Inflammatory macrophage treated with lipopolysaccharide for 1 hour (primary cell): ENCODE measurements at regions not wholly inside any gene's neighbourhood (a gene's known extent, or its start where the extent isn't known, plus 50 kb on each side); places are given as distances from the start of the nearest gene placed in this dataset.
"Not testable (repeated sequence)": the region's sequence is repeated elsewhere in the genome, so short reads cannot be mapped to it uniquely, and the experiment has no call there.

ENCODE experiments used
- DNase-seq, 2 donors: peaks; one replicate each; pipeline ENCODE4 v3.0.0-alpha.2; 2020 to 2022

DNA sequence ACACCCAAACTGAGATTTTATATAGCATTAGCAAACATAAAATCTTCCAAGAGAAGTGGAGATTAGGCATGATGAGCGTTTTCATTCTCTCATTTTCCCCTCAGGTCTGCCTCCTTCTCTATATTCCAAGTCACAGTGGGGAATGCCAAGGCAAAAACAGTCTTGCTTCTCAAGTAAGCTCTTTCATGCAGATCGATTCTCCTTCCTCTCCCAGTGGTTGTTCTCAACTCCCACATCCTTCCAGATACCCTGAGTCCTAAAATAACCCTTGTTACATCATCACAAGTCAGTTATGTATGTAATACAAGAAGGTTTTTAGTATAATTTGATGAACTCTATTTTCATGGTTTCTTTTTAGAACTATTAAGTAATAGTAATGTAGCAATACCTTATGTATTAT is 150.6 kb downstream of the TXNL1 start:
- DNase-seq = peak; percentile 39 to 61

- no peak for DNase-seq
These were observed 155.0 kb downstream of the TXNL1 start for GRCh38 chr18:56483386-56483785.

GRCh38 chr18:56482813-56483212 is 155.6 kb downstream of the TXNL1 start:
- not testable (repeated sequence) for DNase-seq

GRCh38 chr18:56481751-56482150 is 156.6 kb downstream of the TXNL1 start:
- DNase-seq = no peak

DNA sequence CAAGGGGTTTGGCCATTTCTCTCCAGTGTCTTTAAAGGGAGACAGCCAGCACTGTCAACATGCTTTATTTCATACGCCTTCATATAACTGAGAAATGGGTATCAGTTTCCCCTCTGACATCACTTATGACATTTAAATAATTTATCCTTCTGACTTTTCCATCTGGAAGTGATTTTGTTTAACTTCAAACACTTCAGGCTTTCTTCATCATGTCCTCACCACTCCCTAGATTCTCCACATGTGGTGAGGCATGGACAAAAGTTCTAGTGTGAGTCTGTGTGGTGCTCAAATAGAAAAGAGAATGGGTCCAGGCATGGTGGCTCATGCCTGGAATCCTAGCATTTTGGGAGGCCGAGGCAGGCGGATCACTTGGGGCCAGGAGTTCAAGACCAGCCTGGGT is 158.6 kb downstream of the TXNL1 start:
- no peak for DNase-seq

DNA sequence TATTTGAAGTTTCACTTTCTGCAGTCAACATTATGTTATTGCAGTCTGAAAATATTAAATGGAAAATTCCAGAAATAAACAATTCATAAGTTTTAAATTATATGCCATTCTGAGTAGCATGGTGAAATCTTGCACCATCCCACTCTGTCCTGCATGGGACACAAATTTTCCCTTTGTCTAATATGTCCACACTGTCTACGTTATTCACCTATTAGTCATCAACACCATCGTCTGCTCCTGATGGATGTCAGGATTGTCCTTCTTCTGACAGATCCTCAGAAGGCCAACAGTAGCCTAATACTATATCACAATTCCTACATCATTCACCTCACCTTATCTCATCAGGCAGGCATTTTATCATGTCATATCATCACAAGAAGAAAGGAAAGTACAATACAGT is 163.1 kb downstream of the TXNL1 start:
- DNase-seq = peak in 1 of 2 donors; percentile 42

GRCh38 chr18:56473400-56474024 is 164.9 kb downstream of the TXNL1 start:
- no peak for DNase-seq

DNA sequence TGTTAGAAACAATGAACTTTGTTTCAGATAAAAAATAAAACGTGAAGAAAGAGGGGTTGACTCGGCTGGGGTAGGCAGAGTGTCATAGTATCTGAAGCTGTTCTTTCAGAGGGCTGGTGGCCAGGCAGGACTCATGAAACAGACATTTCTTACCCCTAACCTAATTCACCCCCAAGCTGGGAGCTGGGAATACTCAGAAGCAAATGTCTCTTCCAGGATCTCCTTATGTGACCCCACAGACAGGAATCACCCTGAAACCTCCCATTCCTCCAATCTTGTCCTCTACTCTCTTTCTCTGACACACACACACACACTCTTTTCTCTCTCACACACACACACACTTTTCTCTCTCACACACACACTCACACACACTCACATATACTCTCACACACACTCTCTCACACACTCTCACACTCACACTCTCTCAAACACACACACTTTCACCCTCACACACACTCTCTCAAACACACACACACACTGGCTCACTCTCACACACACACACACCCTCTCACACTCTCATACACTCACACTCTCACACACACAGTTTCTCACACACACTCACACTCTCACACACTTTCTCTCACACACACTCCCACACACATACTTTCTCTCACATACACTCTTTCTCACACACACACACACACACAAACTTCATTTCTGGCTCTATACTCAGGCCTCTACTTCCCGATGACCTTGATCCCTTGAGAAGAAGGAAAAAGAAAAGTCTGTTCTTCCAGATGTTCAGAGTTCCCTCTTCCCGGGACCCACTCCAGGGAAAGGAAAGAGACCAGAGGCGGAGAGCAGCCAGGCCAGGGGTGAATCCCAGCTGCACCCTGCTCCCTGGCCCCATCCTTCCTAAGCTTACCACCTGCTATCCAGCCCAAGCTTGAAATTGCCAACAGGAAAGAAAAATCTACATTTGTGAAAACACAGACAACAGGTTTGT is 167.7 kb downstream of the TXNL1 start:
- DNase-seq = no peak

DNA sequence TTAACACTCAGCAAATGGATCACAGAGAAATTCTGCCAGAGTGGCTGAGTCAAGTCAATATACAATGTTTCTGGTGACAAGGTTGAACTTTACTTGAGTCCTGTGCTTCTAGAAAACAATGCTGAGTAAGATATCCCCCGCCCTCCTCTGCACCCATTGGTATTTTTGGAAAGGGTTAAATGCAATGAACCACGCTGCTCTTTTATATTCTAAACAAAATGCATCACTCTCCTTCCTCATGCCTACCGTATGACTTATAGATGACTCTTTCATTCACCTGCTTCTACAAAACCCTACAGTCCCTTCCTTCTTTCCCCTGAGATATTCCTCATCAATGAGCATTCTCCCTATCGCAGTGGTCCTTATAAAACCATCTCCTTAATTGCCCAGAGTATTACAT is 168.8 kb downstream of the TXNL1 start:
- DNase-seq = no peak

GRCh38 chr18:56468396-56468795 is 170.0 kb downstream of the TXNL1 start:
- DNase-seq = peak; percentile 73 to 86

DNA sequence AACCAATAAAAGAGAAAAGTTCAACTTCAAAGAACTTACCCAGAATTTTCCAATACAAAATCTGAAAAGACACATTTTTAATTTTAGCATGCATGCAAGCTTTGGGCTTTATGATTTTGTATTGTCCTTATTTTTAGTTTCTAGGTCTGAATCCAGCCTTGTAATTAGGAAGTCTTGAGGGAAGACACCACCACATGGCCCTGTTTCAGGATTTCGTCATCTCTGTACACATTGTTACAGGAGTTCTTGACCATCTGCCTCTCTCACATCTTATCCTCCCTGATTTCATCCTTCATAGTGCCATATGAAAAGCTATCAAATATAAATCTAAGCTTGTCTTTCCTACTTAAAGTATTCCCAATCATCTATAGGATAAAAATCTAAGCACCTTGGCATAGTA is 176.1 kb downstream of the TXNL1 start:
- DNase-seq = no peak

DNA sequence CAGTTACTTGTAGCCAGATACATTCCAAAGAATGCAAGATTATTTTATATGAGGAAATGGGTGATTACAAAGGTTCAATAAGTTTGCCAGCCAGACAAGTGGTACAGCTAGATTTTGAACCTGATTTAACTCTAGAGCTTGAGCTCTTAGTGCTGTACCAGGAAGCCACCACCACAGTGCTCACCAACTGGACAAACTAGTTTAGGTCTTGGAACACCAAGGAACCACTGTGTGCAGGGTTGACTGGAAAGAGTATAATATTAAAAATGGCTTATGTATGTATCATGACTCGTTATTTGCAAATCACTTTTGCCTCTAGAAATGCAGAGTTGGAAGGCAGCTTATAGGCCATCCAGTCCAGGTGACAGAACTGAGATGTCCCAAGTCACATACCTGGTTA is 177.2 kb downstream of the TXNL1 start:
- DNase-seq = no peak

- peak in 1 of 2 donors; percentile 24 for DNase-seq
These were observed 177.8 kb downstream of the TXNL1 start for GRCh38 chr18:56460581-56460980.

DNA sequence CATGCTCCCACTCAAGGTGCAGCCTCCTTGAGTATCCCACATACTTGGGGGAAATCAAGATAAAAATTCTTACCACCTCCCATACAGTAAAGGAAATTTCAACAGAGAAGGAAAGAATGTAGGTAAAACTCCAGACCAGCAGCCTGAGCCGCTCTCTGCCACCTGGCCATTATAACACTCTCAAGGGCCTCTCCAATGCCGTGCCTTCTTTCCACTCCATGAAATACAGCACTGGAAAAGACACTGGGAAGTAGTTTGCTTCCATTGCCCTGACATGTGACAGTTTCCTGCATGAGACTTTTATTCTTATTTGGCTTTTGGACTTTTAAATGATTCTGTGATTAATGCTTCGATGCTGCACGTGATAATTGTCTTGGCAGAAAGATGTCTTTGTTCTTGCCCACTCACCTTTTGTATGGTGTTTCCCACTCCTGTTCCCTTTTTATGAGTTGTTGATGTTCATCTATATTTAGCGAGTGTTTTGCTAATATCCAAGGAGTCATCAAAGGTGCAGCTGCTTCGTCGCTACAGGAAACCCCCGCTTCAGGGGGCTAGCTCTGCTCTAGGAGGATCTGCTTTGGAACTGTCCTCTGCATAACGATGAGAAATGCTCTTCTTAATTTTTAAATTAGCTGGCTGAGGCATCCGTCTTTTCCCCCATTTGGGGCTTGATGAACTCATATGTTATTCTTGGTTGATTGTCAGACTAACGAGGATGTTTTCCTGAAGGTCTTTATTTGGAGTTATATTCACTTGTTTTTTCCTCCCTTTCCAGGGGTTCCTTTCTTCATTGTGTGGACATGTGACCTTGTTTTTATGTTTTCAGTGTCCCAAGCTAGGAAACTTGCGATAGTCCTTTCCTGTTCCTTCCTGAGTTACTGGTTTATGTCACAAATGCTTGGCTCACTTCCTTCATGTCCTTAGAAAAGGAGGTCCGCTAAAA is 179.4 kb downstream of the TXNL1 start:
- no peak for DNase-seq

DNA sequence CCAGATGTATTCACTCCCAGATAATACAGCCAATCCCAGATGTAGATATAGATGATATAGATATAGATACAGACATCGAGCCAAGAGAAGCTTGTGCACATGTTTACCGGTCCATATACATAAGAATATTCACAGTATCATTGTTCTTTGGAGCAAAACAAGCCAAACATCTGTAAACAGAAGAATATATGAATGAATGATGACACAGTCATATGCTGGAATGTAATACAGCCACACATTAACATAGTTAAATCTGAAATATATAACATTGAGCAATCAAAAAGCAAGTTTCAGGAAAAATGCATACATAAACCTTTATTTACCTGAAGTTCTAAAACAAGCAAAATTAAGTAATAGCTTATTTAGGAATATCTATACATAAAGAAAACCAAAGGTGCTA is 182.5 kb downstream of the TXNL1 start:
- DNase-seq = no peak

DNA sequence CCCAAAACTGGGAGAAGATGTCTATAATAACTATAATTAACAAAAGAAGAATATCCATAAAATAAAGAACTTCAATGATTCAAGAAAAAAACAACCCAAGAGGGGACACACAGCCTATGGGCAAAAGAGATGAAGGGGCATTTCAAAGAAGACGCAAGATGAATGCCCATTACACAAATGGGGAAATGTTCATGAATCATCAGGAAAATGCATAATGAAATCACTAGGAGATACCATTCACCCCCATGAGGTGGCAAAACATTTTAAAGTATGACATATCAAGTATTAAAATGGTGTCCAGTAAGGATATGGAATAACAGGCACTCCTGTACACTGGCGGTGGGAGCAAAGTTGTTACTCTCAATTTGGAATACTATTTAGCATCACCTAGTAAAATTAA is 183.3 kb downstream of the TXNL1 start:
- DNase-seq = peak; percentile 67 to 78

DNA sequence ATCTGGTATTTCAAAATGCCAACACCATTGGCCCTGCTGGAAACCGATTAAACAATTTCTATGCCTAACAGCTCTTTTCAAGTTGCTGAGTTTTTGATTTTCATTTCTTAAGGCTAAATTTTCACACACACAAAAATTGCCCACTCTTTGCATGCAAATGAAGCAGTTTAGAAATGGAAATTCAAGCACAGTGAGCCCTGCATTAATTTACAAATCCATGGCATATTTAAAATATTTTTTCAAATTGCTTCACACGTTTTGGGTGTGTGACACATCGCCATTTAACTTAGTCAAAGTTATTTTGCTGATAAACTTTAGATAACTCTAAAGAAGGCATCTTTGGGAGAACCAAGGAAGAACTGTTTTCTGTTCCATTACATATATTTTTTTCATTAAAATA is 184.8 kb downstream of the TXNL1 start:
- no peak for DNase-seq

- no peak for DNase-seq
These were observed 187.2 kb downstream of the TXNL1 start for GRCh38 chr18:56451188-56451587.

DNA sequence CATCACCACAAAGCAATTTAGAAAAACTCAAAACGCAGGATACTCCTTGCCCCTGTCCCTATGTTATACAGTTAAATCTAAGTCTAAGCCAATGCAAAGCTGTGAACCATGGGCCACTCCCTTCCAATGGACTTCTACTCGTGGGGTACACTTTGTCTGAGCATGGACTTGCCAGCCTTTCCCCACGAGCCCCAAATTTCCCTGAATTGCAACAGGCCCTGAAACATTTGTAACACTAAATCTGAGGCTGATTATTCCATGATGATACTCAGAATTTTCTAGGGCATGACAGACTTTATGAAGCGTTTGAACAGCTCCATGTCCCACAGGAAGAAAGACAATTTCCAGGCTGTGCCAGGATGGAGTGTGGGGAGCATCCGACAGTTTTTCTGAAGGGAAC is 189.6 kb downstream of the TXNL1 start:
- DNase-seq = peak; percentile 55 to 56

- no peak for DNase-seq
These were observed 193.0 kb downstream of the TXNL1 start for GRCh38 chr18:56445422-56445821.

GRCh38 chr18:56444201-56444600 is 194.2 kb downstream of the TXNL1 start:
- DNase-seq = peak; percentile 39 to 44

DNA sequence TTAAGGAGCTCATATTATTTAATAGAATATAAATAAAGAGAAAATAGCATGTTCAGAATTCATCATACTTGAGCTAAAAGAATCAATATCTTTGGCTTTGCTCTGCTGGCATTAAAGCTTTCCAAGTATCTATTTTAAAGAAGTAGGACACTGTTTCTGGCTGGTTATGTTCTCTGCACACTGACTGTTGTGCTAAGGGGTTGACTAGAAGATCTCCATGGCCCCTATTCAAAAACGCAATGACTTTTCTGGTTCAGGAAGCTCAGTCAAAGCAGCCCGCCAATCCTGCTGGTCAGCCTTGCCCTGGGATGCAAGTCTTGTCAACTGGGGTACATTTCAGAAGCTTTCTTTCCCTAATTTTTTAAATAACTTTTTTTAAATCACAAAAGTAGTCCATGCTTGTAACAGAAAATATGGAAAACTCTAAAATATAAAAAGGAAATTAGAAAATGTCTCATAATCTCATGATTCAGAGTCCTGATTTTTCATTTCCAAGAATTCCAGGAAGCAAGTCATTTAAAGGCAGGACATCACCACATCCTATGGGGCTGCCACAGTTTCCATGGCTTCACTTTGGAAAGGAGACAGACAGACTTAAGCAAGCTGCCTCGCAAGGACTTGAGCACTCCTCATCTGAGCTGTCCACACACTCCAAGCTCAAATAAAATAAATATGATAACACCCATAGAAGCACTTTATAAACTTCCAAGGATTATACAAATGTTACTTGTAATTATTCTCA is 195.1 kb downstream of the TXNL1 start:
- no peak for DNase-seq
